NCI-H2227 (cell line): ENCODE measurements at regions not wholly inside any gene's neighbourhood (a gene's known extent, or its start where the extent isn't known, plus 50 kb on each side); places are given as distances from the start of the nearest gene placed in this dataset.

ENCODE experiments used
- DNase-seq: peaks from one replicate; lab custom pipeline; 2025; ENCODE audit not compliant: unreplicated experiment; lab: John Stamatoyannopoulos, UW

GRCh38 chr15:35596285-35596684 lies 50.3 kb upstream of the DPH6 start:
- DNase-seq, result no peak

- no peak for DNase-seq
Observed at GRCh38 chr15:35602836-35603235, 56.9 kb upstream of the DPH6 start.

GRCh38 chr15:35603301-35603700 lies 57.3 kb upstream of the DPH6 start:
- no peak for DNase-seq

GRCh38 chr15:35603856-35604255 lies 57.9 kb upstream of the DPH6 start:
- no peak for DNase-seq

- DNase-seq, result no peak
Observed at GRCh38 chr15:35605764-35606449, 59.9 kb upstream of the DPH6 start.

- DNase-seq, result no peak
Observed at GRCh38 chr15:35606450-35606779, 60.5 kb upstream of the DPH6 start.

- no peak for DNase-seq
Observed at GRCh38 chr15:35616498-35617271, 70.7 kb upstream of the DPH6 start.

- DNase-seq, result no peak
Observed at GRCh38 chr15:35618260-35619188, 72.6 kb upstream of the DPH6 start.

GRCh38 chr15:35622641-35623340 lies 76.8 kb upstream of the DPH6 start:
- no peak for DNase-seq

- no peak for DNase-seq
Observed at GRCh38 chr15:35624881-35625280, 78.9 kb upstream of the DPH6 start.

- no peak for DNase-seq
Observed at GRCh38 chr15:35626571-35627318, 80.8 kb upstream of the DPH6 start.

GRCh38 chr15:35627696-35628095 lies 81.7 kb upstream of the DPH6 start:
- no peak for DNase-seq

- DNase-seq, result no peak
Observed at GRCh38 chr15:35629766-35630165, 83.8 kb upstream of the DPH6 start.

GRCh38 chr15:35630532-35630931 lies 84.6 kb upstream of the DPH6 start:
- DNase-seq, result no peak

- no peak for DNase-seq
Observed at GRCh38 chr15:35630985-35631384, 85.0 kb upstream of the DPH6 start.

GRCh38 chr15:35633677-35634076 lies 87.7 kb upstream of the DPH6 start:
- no peak for DNase-seq

GRCh38 chr15:35646790-35647189 lies 100.8 kb upstream of the DPH6 start:
- no peak for DNase-seq

- DNase-seq, result no peak
Observed at GRCh38 chr15:35647303-35647702, 101.3 kb upstream of the DPH6 start.

- no peak for DNase-seq
Observed at GRCh38 chr15:35648941-35649340, 103.0 kb upstream of the DPH6 start.

GRCh38 chr15:35649575-35649974 lies 103.6 kb upstream of the DPH6 start:
- DNase-seq, result no peak
